Renal pelvis (tissue), 1 donor: ENCODE measurements at regions not wholly inside any gene's neighbourhood (a gene's known extent, or its start where the extent isn't known, plus 50 kb on each side); places are given as distances from the start of the nearest gene placed in this dataset.

Source experiments
- DNase-seq: peaks from one replicate; pipeline ENCODE4 v3.0.0-alpha.2; 2013

DNA sequence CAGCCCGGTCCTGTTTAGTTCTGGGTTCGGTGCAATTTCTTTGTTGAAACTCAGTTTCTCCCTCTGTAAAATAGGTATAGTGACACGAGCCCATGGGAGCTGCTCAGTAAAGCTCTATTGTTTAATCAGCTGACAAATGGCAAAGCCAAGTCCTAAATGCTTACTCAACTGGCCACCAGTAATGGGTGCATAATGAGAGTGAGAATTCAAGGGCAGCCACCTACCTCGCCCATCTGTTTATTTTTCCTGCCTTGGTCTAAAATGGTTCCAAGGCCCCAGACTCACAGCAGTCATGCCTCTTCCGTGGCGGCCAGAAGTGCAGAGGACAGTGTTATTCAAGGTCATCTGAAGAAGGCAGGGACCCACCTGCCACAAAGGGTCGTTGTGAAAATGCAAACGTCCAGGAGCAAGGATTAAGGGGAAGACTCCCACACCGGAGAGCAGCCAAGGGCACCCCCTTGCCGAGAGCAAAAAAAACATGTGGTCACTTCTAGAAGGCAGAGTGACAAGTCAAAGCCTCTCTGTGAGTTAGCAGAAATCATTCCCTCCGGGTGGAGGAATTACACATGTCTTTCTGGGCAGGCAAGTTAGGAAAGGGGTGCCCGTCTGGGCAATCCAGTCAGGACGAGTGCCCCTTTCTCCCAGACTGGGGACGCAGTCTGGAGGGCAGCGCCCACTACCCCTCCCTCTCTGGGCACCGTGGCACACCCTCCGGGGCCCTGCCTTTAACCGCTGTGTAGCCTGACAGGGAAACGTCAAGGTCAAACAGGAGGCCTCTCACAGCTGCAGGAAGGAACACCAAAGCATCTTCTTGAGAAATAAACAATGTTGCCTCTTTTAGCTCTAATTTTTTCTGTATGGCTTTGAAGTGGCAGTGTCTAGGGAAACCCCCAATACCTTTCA is 186.2 kb downstream of the FOXO1 start:
- DNase-seq: no peak

DNA sequence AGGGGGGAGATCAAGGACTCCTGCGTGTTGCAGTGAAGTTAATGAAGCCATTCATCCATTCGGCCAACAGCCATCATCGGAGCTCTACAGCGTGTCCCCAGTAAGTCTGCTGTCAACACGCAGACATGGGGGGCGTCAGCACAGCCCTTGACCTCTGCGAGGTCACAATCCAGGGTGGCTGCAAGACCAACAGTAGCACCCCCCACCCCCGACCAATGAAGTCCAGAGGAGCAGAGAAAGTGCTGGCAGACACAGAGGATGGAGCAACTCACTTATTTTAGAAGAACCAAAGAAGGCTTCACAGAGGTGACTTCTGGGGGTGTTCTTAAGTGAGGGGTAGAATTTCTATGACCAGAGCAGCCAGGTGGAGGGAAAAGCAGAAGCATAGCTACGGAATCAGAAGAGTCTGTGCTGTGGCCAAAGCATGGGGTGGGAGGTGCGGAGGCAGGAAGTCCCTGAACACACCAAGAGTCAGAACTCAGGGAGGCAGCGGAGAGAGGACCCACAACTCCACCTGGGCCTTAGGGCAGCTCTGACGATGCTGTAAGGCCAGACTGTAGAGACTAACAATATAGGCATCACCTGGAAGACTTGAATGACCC is 185.4 kb downstream of the FOXO1 start:
- no peak for DNase-seq

DNA sequence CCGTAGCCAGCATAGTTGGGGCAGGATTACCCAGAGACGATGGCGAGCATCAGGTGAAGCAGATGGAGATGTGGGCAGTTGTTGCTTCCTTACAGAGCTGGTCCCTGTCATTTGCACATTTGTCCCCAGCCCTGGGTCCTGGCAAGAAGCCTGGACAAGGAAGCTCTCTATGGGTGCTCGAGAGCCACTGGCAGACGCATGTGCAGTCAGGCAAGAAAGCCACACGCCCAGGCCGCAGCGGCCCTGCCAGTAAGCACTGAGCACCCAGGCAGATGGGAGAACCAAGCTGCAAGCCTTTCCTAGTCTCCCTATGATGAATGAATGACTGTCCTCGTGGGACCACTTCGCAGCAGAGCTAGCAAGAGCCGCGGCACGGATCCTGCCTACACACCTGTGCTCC is 182.8 kb downstream of the FOXO1 start:
- DNase-seq: no peak

DNA sequence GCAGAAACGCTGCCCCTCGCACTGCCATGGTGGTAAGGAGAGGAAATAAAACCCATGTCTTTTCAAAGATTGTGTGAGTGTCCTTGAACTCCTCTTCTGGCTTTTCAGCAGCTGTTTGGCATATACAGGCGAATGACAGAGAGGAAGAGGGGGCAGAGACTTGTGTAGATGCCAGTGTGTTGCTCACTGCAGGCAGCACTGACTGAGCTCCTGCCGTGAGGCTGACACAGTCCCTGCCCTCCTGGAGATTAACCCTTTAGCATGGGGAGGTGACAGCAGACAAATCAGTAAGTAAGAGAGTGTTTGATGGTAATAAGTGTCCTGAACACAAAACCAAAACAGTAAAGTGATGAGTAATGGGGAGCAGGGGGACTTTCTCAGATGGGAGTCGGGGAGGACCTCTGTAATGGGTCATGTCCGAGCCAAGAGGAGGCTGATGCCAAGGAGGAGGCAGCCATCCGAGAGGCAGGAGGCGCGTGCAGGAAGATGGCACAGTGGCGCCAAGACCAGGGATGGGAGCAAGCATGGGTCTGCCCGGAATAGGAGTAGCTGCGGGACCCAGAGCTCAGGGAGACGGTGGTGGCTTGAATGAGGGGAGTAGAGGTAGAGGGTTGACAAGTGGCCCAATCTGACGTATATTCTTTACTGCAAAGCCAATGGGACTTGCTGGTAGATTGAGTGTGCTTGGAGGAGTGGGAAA is 182.2 kb downstream of the FOXO1 start:
- DNase-seq: no peak

GRCh38 chr13:40484974-40485373 is 181.5 kb downstream of the FOXO1 start:
- no peak for DNase-seq

GRCh38 chr13:40485611-40486517 is 180.6 kb downstream of the FOXO1 start:
- DNase-seq: no peak

DNA sequence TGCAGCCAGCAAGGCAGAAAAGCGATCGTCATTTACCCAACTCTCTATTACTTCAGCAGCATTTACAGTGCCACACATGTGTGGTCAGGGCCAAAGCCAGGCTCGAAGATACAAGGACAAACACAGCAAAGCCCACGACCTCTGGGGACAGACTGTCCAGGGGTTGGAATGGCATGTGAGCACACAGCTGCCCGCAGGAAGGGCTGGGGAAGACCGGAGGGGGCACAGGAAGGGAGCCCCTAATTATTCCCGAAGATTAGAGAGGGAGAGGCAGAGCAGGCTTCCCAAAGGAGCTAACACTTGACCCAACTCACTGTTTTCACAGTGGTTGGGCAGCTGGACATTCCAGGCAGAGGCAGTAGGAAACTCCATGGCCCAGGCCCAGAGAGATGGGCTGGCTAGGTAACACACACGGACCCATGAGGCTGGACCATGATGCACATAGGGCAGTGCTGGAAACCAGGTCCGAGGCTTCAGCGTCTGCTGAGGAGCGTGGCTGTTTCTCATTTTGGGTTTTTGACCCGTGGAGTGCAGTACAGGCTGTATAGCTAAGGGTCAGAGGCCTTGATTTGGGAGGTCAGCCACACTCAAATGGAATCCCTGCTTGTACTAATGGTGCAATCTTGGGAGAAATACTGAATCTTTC is 179.8 kb downstream of the FOXO1 start:
- no peak for DNase-seq

GRCh38 chr13:40488869-40489391 is 177.5 kb downstream of the FOXO1 start:
- DNase-seq: no peak

- DNase-seq: no peak
These were observed 176.2 kb downstream of the FOXO1 start for GRCh38 chr13:40490086-40490758.

DNA sequence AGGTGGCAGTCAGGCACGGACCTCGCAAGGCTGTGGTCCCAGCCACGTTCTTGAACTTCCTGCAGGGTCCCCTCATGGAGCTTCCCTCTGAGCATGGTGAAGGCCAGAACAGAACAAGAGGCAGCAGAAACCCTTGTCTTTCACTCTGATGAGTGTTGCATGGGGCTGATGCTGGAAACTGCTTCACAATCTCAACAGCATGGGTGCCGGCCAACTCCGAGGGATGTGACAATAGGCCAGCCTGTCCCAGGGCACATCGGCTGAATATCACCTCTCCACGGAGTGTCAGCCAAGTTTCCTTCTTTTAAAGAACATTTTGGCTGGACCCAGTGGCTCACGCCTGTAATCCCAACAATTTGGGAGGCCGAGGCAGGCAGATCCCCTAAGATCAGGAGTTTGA is 173.9 kb downstream of the FOXO1 start:
- no peak for DNase-seq

- no peak for DNase-seq
These were observed 171.9 kb downstream of the FOXO1 start for GRCh38 chr13:40494513-40494912.

- DNase-seq: no peak
These were observed 171.4 kb downstream of the FOXO1 start for GRCh38 chr13:40494946-40495620.

GRCh38 chr13:40495621-40496001 is 170.8 kb downstream of the FOXO1 start:
- no peak for DNase-seq

GRCh38 chr13:40496035-40496810 is 170.2 kb downstream of the FOXO1 start:
- no peak for DNase-seq

- no peak for DNase-seq
These were observed 168.0 kb downstream of the FOXO1 start for GRCh38 chr13:40498461-40498860.

DNA sequence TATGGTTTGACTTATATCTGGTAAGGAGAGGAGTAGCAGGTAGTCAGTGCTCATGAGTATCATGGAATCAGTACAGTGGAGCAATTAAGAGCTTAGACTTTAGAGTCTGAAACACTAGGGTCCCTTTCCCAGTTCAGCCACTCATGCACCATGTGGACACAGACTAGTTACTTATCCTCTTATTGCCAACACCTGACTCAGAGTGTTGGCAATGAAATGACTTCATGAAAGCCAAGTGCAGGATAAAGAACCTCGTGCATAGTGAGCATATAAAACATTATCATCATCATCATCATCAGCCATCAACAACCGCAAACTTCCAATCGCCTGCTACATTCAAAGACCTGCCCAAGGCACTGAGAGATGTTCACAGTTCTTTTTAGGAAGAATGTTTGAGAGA is 164.2 kb downstream of the FOXO1 start:
- DNase-seq: no peak

DNA sequence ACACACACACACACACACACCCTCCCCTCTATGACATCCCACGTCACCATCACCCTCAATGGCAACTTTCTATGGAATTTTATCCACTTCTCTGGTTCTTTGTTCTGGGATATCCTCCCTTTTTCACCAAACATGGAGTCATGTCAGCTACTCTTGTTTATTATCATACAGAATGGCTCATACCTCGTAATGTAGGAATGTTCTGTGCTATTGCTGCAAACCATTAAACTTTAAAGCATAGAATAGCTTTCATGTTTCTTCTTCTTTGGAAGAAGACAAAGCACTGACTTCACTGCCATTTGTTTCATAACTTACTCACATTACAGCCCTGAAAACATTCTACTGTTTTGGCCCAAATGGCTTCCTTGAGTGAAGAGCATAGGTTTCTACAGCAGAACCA is 163.4 kb downstream of the FOXO1 start:
- no peak for DNase-seq

DNA sequence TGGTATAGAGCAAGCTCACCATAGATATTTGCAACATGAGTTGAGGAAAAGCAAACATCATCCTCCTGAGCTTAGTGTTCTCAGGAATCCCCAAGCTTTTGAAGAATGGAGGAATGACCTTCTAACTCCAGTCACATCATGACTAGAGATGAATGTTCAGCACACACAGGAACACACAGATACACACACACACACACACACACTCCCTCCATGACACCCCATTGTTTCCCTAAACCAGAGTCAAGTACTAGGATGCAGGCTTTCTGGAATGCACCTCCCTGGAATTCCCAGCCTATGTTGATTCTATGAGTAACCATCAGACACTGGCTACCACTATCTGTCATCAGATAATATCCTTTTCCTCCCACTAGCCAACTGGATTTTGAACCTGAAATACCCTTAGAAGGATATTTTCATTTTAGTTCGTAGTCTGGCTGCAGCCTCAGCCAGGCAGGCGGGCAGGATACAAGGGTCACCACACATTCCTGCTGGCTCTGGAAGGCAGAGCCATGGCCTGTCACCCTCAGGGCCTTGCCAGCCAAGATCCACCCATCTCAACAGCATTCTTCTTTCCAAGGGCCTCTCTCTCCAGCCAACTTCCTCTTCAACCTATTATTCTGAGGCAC is 162.4 kb downstream of the FOXO1 start:
- DNase-seq: no peak

GRCh38 chr13:40504641-40505040 is 161.8 kb downstream of the FOXO1 start:
- DNase-seq: no peak
